ENCODE measurements at regions not wholly inside any gene's neighbourhood (a gene's known extent, or its start where the extent isn't known, plus 50 kb on each side); places are given as distances from the start of the nearest gene placed in this dataset.

DNA sequence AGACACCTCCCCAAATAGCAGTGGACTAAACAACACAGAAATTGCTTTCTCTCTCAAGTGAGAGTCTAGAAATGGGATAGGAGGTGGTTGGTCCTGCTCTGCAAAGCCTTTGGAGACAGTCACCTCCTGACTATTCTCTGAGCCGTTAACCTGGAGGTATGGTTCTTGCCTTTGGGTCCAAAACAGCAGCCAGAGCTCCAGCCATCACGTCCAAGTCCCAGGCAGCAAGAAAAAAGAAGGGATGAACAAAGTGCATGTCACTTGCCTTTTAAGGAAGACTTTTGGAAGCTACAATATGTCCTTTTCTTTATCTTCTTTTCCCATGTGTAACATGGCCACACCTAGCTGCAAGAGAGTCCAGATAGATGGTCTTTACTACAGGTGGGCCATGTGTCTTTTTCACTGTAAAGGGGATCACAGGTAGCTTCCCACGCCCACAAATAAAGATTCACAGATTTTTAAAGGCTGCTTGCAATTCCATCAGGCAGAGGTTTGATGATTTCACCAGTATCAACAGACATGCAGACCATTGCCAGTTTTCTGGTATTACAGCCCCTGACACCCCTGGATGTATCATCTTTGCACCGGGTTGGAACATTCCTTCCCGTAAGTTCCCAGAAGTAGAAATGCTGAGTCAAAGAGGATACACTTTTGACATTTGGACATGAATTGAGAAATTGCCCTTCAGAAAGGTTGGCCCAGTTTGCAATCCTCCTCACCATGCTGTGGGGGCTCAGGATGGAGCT, 66.0 kb downstream of the MYEOV start:
- ATAC-seq (no peak), DNase-seq (no peak)
- no peaks in the 10 kb centered on the region for H3K27me3 Mint-ChIP-seq
- H3K27ac Mint-ChIP-seq = no peak overlapping the region
- H3K4me3 Mint-ChIP-seq = no peak overlapping the region
- no peaks in the 10 kb centered on the region for H3K9me3 Mint-ChIP-seq
- no peaks in the 10 kb centered on the region for H3K4me1 Mint-ChIP-seq

DNA sequence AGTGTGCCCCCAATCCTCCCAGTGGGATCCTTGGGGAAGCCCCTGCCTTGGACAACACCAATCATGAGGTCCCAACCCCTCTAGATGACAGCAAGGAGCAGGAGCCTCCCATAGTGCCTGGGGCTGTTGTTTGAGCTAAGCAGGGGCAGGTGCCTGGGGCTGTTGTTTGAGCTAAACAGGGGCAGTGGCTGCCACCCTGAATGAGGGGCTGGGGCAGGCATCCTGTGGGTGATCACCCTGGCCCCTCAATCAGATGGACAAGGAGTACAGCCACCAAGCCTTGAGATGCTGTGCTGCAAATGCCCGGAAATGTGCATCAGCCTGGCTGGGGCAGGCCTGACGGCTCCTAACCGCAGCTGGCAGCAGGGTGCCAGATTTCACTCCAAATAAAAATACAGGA, 66.7 kb downstream of the MYEOV start:
- no peak for DNase-seq
- no peak for ATAC-seq
- Mint-ChIP-seq H3K27me3 (no peaks in the 10 kb centered on the region), H3K27ac (no peak overlapping the region), H3K4me1 (no peaks in the 10 kb centered on the region), H3K4me3 (no peak overlapping the region), H3K9me3 (no peaks in the 10 kb centered on the region)

DNA sequence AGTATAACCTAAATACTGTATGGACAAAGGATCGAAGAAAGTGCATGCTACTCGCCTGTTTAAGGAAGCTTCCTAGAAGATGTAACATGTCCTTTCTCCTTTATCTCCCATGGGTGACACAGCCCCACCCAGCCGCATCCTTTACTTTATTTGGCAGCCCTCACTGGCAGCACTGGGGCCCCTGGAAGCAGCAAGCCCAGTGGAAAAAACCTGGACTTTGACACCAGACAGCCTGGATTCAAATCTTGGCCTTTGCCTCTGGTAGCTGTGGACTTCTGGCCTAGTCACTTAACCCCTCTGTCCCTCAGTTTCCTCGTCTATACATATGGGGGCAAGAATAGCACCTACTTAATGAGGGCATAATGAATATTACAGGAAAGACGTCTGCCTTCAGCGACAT, 67.1 kb downstream of the MYEOV start:
- H3K27ac Mint-ChIP-seq = no peak overlapping the region
- H3K27me3 Mint-ChIP-seq = no peaks in the 10 kb centered on the region
- ATAC-seq = no peak
- DNase-seq = no peak
- H3K4me3 Mint-ChIP-seq = no peak overlapping the region
- H3K9me3 Mint-ChIP-seq = no peaks in the 10 kb centered on the region
- no peaks in the 10 kb centered on the region for H3K4me1 Mint-ChIP-seq

DNA sequence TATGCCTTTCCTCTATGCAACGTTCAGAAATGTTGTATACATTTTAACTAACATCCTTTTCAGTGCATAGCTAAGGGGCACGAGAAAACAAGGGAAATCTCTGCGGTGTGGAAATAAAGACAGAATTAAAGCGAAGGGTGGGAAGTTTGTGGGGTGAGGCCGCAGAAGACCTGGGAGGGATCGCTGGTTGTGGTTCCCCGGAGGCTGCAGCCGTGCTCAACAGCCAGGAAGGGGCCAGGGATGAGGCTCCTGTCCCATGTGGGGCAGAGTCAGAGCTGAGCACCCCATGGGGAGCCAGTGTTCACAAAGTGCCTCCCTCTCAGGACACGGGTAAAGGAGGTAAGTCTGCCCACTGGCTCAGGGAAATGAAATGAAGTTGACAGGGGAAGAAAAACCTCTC, 67.5 kb downstream of the MYEOV start:
- Mint-ChIP-seq H3K4me1 (no peaks in the 10 kb centered on the region), H3K4me3 (no peak overlapping the region), H3K9me3 (no peaks in the 10 kb centered on the region), H3K27me3 (no peaks in the 10 kb centered on the region), H3K27ac (no peak overlapping the region)
- no peak for DNase-seq
- ATAC-seq = no peak

DNA sequence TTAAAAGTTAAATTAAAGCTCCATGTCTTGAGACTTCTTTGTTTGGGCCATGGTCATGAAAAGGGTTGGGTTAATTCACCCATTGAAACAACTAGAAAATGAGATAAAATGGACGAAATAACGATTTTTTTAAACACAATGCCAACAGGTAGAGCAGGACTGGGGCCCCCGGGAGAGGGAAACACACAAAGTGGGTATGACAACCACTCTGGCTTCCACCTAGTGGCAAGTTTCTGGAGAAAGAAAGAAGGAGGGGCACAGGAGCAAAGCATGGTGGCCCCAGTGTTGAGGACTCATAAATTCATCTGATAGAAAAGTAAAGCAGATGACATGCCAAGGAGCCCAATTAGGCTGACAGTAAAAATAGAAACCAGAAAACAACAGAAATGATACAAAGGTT, 68.4 kb downstream of the MYEOV start:
- H3K9me3 Mint-ChIP-seq = no peaks in the 10 kb centered on the region
- H3K27me3 Mint-ChIP-seq = no peaks in the 10 kb centered on the region
- no peak for ATAC-seq
- DNase-seq = no peak
- no peak overlapping the region for H3K27ac Mint-ChIP-seq
- H3K4me3 Mint-ChIP-seq = no peak overlapping the region
- no peaks in the 10 kb centered on the region for H3K4me1 Mint-ChIP-seq

DNA sequence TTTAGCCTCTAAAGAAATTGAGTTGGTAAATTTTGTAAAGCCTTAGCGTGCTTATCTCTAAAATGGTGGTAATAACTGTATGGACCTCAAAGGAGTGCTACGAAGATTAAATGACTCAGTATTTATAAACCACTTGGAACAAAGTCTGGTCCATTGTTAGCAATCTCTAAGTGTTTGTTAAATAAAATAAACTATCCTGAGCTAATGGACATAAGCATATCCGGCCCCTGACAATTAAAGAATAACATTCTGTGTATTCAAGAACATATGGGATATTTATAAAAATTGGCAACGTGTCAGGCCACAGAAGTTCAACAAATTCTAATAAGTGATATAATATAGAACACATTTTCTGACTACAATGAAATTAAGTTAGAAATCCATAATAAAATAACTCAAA, 71.0 kb downstream of the MYEOV start:
- no peaks in the 10 kb centered on the region for H3K4me1 Mint-ChIP-seq
- no peak for ATAC-seq
- DNase-seq = no peak
- no peak overlapping the region for H3K4me3 Mint-ChIP-seq
- H3K27me3 Mint-ChIP-seq = no peaks in the 10 kb centered on the region
- no peaks in the 10 kb centered on the region for H3K9me3 Mint-ChIP-seq
- no peak overlapping the region for H3K27ac Mint-ChIP-seq

DNA sequence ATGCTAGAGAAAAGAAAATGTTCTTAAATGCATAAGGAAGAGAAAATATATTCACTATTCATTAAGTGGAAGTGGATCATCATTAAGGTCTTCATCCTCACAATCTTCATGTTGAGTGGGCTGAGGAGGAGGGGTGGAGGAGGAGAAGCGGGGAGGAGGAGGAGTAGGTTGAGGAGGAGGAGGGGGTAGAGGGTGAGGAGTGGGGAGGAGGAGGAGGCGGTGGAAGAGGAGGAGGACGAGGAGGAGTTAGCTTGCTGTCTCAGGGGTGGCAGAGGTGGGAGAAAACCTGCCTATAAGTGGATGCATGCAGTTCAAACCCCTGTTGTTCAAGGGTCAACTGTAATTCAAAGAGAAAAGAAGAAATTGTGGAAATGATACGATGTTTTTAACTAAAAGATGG, 71.6 kb downstream of the MYEOV start:
- Mint-ChIP-seq H3K4me1 (no peaks in the 10 kb centered on the region), H3K9me3 (no peaks in the 10 kb centered on the region), H3K4me3 (no peak overlapping the region), H3K27ac (no peak overlapping the region), H3K27me3 (no peaks in the 10 kb centered on the region)
- no peak for ATAC-seq
- no peak for DNase-seq

DNA sequence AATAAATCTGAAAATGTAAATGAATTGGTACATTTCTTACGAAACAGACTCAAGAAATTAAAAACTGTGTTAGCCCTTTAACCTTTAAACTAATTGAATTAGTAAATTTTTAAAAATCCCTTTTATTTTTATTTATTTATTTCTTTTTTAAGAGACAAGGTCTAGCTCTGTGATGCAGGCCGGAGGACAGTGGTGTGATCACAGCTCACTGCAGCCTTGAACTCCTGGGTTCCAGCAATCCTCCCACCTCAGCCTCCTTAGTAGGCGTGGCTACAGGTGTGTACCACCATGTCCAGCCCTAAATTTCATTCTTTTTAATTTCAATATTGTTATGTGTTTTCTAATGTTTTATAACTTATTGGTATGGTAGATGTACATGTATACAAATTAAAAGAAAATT, 72.6 kb downstream of the MYEOV start:
- H3K4me3 Mint-ChIP-seq = no peak overlapping the region
- DNase-seq (no peak), ATAC-seq (no peak)
- no peak overlapping the region for H3K27ac Mint-ChIP-seq
- no peaks in the 10 kb centered on the region for H3K4me1 Mint-ChIP-seq
- no peaks in the 10 kb centered on the region for H3K27me3 Mint-ChIP-seq
- H3K9me3 Mint-ChIP-seq = no peaks in the 10 kb centered on the region

DNA sequence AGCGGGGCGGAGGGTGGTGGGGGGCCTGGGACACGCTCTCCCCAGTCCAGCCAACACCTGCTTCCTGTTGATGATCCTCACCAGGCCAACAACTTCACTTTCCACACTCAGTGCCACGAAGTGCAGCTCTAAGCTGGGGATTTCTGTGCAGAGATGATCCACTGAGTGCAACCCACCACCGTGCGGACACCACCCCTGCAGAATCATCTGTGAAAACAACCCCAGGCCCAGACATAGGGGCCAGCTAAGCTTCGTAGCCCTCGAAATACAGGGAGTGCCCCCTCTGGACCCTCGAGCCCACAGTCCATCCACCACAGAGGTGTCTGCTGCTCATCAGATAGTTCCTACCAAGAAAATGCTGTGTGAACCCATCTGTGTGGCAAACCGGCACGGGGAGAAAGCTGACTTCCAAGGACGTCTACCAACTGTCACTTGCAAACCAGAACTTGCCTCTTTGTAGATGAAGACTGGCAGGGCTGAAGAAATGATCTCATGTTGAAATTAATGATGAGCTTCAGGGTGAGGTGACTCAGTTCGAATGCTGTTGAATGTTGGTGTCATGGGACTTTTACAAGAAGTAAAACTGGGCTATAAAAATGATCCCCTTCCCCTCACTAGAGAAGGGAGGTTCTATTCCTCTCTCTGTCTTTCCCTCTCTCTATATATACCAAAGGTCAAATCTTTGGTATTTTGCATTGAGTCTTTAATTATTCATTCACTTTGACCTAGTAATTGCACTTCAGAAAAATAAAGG, 73.4 kb downstream of the MYEOV start:
- no peak overlapping the region for H3K27ac Mint-ChIP-seq
- H3K4me1 Mint-ChIP-seq = no peaks in the 10 kb centered on the region
- no peak for ATAC-seq
- no peak for DNase-seq
- H3K4me3 Mint-ChIP-seq = no peak overlapping the region
- no peaks in the 10 kb centered on the region for H3K27me3 Mint-ChIP-seq
- no peaks in the 10 kb centered on the region for H3K9me3 Mint-ChIP-seq

DNA sequence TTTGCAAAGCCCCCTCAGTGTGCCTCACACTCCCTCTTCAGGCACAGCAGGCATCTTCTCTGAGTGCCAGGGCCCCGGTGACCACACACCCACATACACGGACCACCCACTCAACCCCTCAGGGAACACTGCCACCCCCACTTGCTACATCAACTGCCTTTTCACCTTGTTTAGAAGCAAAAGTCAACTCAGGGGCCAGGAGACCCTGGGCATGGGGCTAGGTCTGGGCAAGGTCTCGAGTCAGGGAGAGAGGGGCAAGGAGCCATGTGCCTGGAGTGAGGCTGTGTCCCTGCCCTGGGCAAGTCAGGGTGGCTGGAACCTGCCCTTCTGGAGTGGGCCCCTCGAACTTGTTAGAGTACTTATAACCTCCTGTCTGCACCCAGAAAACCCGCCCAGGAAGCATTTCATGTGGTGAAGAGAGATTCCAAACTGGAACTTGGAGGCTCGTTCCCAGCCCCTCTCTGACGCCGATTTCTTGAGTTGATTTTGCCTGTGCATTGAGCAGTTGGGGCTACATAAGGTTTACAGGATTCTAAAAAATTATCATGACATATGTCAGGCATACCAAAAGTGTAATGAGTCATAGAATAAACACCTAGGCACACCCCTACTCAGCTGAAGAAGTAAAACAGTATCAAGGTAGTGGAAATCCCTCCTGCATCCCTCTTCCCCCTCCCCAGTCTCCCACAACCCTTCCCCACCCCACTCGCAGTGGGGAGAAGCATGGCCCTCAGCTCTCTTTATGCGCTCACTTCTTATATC, 74.3 kb downstream of the MYEOV start:
- H3K27ac Mint-ChIP-seq = no peak overlapping the region
- ATAC-seq = no peak
- H3K27me3 Mint-ChIP-seq = no peaks in the 10 kb centered on the region

DNA sequence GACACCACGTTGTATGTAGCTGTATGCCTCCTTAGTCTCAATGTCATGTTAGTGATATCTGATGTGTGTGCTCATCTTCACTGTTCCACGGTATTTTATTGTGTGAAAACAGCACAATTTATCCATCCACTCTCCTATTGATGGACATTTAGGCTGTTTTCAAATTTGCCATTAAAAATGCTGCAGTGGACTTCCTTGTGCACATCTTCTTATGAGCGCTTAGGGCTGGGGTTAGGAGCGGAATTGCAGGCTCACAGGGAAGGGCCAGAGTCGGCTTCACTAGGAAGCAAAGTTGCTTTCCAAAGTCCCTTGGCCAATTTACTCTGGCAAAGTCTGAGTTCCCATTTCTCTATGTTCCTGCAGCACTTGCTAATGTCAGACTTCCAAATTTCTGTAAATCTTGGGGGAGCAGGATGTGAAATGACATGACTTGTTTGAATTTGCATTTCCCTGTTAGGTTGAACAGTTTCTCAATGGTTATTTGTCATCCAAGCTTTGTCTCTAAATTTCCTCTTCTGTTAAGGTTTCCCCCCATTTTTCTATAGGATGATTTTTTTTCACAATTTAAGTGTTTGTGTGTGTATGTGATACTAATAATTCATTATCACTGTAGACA, 75.4 kb downstream of the MYEOV start:
- ATAC-seq = no peak
- Mint-ChIP-seq H3K9me3 (no peaks in the 10 kb centered on the region), H3K4me3 (no peak overlapping the region), H3K27ac (no peak overlapping the region), H3K27me3 (no peaks in the 10 kb centered on the region), H3K4me1 (no peaks in the 10 kb centered on the region)
- DNase-seq = no peak

More for the DNA sequence above, 74.3 kb downstream of the MYEOV start:
- Mint-ChIP-seq H3K9me3 (no peaks in the 10 kb centered on the region), H3K4me3 (no peak overlapping the region), H3K4me1 (no peaks in the 10 kb centered on the region)
- DNase-seq = no peak

DNA sequence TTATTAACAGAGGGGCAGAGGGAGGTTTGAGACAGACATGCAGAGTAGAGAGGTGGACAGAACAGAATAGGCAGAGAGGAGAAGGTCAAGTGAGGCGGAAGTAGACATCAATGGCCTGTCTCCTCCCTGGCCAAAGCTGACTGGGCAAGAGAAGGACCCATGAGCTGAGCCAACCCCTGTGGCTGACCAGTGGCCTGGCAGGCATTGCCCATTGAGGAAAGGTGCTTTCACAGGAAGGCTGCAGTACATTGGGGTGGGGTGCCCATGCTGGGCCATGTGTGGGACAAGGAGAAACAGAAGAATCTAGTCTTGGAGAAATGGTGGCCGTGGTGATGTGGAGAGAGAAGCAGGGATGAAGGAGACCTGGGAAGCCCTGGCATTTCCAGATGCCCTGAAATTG, 76.0 kb downstream of the MYEOV start:
- no peak overlapping the region for H3K4me3 Mint-ChIP-seq
- DNase-seq (no peak), ATAC-seq (no peak)
- H3K27me3 Mint-ChIP-seq = no peaks in the 10 kb centered on the region
- H3K27ac Mint-ChIP-seq = no peak overlapping the region
- no peaks in the 10 kb centered on the region for H3K9me3 Mint-ChIP-seq
- H3K4me1 Mint-ChIP-seq = no peaks in the 10 kb centered on the region

DNA sequence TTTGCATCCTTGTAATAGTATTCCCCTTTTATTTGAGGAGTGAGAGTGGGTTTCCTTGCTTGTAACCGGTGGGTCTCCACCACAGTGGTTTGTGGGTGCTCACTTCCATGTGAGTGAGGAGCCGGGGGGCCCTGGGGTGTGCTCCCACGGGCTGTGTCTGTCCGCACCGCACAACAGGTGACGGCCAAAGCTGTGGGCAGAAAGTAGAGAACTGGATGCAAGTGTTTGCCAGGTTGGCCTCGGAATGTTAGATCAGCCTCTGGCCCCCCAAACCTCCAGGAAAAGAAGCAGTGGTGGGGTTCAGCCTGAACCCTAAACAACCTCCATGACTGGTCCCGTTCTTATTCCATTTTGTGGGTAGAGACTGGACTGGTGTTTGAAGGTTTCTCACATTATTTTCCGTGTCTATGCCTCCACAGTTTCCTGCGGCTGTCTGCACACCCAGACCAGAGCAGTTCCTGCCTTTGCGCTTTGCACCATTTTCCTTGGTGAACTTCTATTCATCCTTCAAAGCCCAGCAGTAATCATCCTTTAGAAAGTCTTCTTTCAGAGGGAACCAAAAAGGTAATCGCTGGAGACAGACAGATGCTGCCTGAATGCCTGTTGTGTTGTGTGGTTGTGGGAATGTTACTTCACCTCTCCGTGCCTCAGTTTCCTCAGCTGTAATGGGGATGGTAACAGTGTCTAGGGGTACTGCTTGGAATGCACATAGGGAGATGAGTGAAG, 77.2 kb downstream of the MYEOV start:
- Mint-ChIP-seq H3K4me1 (no peaks in the 10 kb centered on the region), H3K4me3 (no peak overlapping the region), H3K27me3 (no peaks in the 10 kb centered on the region), H3K27ac (no peak overlapping the region), H3K9me3 (no peaks in the 10 kb centered on the region)
- DNase-seq (no peak), ATAC-seq (no peak)

DNA sequence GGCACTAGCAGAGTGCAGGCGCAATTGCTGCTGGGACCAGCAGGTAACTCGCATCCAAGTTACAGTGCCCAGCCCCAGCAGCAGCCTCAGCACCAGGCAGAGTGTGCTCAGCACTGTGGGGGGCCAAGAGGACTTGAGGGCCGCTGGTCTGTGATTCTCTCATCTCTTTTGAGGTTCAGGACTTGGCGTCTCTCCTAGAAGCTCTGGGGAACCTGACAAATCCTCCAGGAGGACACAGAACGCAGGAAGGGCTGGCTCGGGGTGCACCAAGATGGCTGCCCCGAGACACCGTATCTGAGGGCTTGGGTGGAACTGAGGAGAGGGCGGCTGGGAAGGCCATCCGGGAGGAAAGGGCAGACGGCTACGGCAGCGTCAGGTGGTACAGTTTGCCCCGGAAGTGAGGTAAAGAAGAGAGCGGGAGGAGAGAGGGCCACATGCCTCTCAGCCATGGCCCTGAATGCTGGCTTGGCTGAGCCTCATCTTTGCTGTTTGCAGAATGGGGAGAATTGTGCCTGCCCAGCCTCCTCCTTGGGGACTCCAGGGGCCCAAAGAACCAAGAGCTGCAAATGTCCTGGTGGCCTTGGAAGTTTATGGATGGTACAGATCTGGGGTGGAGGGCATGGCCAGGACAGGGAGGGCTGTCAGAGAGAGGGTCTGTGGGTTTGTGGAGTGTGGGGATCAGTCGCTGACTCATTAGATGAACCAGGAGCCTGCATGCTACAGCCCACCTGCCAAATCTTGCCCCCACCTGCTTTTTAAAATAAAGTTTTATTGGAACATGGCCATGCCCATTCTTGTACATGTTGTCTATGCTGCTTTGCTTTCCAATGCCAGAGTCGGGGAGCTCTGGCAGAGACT, 78.0 kb downstream of the MYEOV start:
- H3K4me3 Mint-ChIP-seq = no peak overlapping the region
- ATAC-seq = no peak
- H3K27ac Mint-ChIP-seq = no peak overlapping the region
- H3K27me3 Mint-ChIP-seq = no peaks in the 10 kb centered on the region
- H3K4me1 Mint-ChIP-seq = no peaks in the 10 kb centered on the region
- DNase-seq = no peak
- H3K9me3 Mint-ChIP-seq = no peaks in the 10 kb centered on the region

Data from stimulated activated naive CD8-positive, alpha-beta T cell treated with anti-CD3 and anti-CD28 coated beads, Interleukin-15, amount 100 ng/mL, for 72 hours (primary cell).